GDM1 (cell line): ENCODE measurements at regions not wholly inside any gene's neighbourhood (a gene's known extent, or its start where the extent isn't known, plus 50 kb on each side); places are given as distances from the start of the nearest gene placed in this dataset.
"Not testable (repeated sequence)": the region's sequence is repeated elsewhere in the genome, so short reads cannot be mapped to it uniquely, and the experiment has no call there.

Source experiments
- DNase-seq: peaks from one replicate; lab custom pipeline; 2025; lab: John Stamatoyannopoulos, UW

DNA sequence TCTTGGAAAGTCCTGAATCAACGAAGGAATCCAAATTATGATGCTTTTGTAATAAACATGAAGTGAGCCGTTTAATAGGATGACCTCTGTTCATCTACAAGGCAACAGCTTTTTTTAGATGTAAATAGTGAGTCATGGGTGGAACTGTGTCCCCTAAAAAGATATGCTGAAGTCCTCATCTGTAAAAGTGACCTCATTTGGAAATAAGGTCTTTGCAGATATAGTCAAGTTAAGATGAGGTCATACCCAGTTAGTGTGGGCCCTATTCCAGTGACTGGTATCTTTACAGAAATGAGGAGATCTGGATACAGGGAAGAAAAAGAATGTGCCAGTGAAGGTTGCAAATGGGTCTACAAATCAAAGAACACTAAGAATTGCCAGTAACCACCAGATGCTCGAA lies 1287.3 kb upstream of the ADGRL4 start:
- no peak for DNase-seq

DNA sequence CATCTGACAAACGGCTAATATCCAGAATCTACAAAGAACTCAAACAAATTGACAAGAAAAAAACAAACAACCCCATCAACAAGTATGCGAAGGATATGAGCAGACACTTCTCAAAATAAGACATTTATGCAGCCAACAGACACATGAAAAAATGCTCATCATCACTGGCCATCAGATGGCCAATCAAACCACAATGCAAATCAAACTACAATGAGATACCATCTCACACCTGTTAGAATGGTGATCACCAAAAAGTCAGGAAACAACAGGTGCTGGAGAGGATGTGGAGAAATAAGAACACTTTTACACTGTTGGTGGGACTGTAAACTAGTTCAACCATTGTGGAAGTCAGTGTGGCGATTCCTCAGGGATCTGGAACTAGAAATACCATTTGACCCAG lies 1282.2 kb upstream of the ADGRL4 start:
- DNase-seq = not testable (repeated sequence)

DNA sequence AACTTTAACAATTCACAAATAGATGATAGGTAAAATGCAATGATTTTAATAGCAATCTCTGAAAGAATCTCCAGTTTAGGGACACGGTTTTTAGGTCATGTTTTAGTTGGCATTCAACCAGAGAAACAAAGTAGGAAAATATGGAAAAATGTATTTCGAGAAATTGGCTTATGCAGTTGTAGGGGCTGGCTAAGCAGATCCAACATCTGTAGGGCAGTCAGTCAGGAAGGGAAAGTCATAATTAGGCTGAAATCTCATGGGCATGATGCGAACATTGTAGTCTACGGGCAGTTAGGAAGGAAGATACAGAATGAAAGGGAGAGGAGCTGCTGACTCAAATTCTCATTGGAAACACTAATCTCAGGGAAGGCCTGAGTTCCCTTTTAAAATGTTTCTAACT lies 1276.0 kb upstream of the ADGRL4 start:
- no peak for DNase-seq

DNA sequence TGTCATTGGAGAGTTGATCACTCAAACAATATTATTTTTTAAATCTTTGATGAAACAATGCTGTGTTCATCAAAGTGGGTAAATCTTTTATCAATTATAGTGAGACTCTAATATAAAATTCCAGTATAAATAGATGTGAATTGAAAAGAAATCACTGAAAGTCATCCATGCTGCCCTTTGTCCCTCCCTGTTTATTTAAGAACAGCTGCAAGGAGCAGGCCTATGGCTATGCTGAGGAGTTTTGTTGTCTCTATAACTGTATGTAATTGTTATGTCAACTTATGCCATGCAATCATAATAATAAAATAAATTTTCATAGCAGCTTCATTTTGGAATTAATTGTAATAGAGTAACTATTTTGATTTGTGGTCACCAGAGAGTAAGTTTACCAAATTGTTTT lies 1272.4 kb upstream of the ADGRL4 start:
- no peak for DNase-seq

DNA sequence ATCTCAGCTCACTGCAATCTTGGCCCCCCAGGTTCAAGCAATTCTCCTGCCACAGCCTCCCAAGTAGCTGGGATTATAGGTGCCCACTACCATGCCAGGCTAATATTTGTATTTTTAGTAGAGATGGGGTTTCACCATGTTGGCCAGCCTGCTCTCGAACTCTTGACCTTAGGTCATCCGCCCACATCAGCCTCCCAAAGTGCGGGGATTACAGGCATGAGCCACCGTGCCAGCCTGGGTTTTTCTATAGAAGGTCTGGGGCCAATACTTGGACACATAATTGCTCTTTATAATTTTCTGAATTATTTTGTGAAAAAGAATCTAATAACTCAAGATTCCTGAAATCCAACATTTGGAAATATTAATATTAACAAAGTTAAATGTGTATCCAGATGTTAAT lies 1267.7 kb upstream of the ADGRL4 start:
- no peak for DNase-seq

DNA sequence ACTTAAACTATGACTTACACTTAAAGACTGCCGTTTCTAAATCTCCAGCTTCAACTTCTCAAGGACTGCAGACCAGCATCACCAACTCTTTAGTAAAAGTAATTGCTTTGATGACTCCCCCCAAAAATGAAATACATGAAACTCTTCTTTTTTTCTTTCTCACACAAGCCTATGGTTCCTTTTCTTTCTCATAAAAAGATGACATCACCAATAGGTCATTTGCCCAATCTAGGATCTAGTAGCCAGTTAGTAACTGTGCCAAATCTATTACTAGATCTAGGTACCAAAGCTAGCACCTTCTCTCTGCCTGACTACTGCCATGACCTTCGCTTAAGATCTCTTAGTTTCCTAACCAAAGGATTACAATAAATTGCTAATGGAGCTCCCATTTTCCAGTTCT lies 1266.0 kb upstream of the ADGRL4 start:
- no peak for DNase-seq

DNA sequence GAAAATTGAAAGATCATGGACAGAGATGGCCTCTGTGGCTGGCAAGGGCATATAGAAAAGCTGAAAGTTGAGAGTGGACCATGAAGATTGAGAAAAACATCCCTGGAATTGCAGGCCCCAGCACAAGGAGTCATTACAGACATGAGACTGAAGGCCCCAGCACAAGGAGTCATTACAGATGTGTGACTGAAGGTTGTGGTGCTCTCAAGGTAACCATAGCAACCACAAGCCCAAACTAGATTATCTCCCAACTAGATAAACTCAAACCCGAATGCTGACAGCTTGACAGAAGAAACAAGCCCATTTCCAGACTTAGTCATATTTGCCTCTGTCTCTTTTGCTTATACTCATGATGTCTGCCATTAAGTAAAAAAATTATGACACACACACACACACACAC lies 1252.1 kb upstream of the ADGRL4 start:
- no peak for DNase-seq

DNA sequence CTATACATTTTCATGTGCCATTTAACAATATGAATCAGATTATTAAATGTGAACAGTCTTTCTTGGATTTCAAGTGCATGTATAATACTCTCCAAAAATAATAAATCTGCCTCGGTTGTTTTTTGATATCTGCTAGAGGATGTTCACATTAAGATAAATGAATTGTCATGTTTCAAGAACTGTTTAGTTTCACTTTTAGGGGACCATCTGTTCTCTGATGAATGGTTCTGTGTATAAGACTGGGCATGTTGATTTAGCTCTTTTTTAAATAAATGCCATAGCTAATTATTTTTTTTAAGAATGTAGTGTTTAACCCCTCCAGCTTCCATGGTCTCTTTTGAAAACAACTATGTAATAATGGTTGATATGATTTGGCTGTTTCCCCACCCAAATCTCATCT lies 1245.1 kb upstream of the ADGRL4 start:
- no peak for DNase-seq

DNA sequence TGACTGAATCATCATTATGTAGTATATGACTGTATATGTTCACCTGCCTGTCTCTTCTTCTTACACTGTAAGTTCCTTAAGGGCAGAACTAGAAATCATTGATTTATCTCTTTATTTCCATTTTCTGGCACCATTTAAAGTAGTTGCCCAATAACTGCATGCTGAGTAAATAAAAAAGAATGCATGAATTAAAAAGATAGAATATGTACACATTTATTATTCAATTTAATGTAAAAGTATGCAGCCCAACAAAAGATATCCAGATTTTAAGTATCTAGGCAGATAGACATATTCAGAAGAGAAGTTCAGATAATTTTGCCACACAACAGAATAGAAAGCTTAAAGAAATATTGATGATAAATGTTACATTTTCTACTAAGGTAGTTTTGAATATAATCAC lies 1244.6 kb upstream of the ADGRL4 start:
- DNase-seq = no peak

DNA sequence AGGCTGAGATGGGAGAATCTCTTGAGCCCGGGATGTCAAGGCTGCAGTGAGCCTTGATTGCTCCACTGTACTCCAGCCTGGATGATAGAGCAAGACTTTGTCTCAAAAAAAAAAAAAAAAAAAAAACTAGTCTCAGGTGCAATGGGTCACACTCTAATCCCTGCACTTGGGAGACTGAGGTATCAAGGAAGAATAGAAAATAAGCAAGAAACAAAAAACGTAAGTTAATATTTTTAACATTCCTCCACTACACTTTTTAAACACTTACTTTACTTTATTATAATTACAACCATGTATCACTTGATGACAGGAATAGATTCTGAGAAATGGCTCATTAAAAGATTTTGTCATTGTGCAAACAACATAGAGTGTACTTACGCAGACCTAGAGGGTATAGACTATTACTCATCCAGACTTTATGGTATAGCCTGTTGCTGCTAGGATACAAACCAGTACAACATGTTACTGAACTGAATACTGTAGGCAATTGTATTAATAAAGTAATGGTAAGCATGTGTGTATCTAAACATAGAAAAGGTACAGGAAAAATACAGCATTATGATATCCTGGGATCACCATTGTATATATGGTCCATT lies 1244.1 kb upstream of the ADGRL4 start:
- DNase-seq = no peak

DNA sequence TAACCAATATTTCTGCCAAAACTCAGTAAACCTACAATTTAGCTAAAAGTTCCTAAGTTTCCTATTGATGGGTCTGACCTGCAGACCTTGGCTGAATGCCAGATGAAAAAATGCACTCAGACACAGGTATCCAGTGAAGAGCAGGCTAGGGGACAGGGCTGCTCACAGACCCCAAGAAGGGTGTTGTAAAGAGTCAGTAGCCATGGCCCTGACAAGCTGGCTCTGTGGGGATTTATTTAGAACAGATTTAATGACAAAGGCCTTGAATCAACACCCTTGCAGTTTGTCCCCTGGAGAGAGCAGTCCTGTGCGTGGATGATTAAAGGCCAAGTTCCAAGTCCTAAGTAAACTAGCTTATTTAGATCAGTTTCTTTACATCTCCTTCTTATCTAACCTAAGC lies 1243.2 kb upstream of the ADGRL4 start:
- no peak for DNase-seq

DNA sequence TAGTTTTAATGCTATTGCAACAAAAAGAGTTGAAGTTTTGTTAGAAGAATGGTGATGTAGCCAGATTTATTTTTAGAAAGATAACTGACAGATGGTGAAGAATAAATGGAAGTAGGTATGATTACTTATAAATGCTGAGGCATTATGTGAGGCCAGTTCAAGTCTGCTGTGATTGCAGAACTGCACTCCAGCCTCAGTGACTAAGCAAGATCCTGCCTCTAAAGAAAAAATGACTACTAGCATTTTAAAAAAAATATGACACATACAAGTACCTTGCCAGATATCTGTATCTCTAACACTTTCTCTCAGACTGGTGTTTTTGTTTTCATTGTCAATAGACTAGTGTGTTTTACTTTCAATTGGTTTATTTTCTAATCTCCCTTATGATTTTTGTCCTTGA lies 1242.4 kb upstream of the ADGRL4 start:
- no peak for DNase-seq

DNA sequence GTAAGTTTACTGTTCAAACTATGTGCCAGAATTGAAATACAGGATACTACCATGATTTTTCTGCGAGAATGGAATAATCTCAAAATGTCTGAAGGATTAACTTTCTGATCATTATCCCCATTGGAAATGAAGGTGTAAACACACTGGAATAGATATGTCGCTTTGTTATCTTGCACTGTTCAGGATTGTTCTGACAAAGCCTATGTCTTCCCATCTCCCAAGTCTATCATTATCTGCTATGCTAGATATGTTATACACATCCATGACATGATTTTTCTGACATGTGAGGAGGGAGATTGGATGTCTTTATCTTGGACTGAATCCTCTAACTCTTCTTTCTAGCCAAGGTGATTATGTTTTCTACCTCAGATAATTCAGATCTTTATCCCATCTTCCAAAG lies 1239.3 kb upstream of the ADGRL4 start:
- DNase-seq = no peak

DNA sequence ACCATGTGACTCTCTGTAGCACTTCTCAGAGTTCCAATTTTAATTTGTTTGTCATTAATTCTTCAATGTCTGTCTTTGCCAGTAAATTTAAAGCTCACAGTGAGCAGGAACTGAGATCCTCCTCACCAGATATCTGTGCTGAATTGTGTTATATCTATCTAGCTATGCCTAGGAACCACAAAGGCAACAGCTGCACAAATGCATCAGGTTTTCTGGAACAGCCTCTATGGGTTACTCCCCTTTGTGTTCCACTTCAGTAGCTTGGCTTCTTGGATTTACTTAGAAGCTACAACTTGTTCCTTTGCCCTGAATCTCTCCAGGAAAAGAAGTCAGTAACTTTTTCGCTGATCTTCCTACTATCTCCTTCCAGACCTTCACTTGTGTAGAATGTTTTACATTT lies 1237.8 kb upstream of the ADGRL4 start:
- DNase-seq = no peak

DNA sequence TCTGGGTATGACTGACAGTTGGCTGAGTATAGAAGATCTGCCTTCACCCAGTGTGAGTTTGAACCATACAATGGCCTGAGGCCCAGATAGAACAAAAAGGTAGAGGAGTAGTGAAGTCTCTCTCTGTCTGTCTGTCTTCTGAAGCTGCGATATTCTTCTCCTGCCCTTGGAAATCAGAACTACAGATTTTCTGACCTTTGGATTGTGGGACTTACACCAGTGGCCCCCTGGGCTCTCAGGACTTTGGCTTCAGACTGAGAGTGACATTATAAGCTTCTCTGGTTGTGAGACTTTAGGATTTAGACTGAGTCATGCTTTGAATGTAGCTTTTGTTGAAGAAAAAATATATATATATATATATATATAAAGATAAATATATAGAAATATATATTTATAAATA lies 1235.0 kb upstream of the ADGRL4 start:
- DNase-seq = no peak

DNA sequence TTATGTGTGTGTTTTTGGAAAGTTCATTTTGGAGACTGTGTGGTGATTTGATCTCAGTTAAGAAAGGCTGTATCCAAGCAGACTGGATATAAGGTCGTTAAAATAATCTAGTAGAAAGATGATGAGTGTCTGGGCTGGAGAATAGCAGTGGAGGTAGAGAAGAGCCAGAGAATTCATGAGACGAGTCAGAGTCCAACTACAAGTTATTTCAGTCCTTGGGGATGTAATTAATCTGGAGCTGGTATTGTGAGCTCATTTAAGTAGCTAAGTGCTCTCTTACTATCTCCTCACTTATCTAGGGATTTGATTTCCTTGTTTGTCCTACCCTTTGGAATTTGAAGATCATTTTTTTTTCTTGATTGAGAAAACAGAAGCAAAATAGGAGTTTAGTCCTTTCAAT lies 1219.0 kb upstream of the ADGRL4 start:
- DNase-seq = no peak

DNA sequence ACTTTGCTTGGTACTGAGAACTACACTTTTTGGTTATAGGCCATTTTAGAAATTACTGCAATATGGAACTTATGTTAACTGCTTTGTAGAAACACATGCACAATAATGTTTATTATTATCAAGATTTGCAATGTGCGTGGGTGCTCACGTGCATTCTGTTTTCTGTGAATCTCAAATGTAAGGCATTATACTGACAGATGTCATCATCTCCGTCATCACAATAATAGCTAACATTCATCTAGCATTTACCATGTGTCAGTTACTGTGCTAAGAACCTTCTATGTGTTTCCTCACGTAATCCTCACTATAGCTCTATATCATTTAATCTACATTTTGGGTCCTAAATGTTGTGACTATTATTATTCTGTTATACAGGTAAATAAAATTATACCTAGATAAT lies 1214.8 kb upstream of the ADGRL4 start:
- no peak for DNase-seq

DNA sequence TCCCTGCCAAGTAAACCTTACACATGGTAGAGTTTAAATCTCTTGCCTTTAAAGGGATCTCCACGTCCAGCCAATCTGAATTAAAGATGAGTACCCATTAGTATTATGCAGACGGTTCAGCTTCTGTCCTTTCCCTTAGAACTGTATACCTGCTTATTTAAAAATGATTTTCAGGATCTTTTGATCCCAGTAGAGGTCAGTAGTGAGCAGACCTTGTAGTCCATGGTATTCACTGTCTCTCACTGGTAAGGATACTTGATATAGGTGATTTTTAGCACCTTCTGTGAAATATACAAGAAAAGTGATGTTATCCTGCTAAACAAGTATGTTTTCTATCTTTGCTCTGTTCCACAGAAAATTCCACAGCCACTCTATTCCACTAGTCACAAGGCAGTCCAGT lies 1211.6 kb upstream of the ADGRL4 start:
- DNase-seq = no peak

DNA sequence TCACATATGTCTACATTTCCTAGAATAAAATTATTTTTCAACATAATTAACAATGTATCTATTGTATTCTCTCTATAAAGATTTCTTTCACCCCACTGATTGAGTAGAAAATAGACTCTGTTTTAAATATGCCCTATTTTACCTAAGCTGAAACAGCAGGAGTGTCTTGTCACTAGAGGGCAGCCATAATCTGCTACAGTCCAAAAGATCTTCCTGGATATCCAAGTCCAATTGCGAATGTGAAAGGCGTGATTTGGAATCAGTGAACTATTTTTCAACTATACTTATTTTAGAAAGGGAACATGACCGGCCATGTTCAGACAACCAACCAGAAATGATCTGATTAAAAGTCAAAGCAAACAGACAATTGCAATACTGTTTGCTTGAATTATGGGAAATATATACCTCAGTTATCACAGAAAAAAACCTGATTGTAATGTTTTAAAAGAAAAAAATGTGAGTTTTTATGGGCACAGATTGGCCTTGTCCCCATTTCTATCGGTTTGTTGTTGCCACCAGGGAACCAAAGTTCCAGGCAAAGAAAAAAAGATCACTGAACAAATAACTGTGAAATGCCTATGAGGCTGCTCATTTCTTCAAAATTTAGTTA lies 1211.0 kb upstream of the ADGRL4 start:
- DNase-seq = no peak

DNA sequence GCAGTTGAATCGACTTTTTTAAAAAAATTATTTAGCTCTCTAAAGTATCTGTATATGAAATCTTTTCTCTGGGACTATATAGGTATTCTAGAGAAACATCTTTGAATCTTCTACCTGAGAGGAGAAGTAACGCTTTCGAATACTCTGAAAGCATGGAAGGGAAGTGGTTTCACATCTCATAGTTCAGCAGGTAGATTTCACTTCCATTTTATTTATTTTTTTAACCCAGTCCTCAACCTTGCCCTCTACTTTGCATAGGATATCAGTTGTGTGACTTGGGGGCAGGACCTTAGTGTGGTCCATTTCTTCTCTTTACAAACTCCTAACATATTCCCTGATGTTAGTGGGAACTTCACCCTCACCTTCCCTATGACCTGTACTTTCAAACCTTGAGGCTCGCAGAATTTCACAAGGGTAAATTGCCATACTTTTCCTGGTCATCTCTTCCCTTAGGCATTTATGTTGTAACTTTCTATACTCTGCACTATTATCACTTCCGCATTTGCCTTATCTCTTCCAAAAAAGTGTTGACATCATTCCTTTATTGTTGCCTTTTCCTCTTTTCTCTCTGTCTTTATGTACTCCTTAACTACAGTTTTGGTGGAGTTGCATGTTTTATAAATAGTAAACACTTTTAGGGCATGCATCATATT lies 1208.5 kb upstream of the ADGRL4 start:
- no peak for DNase-seq

DNA sequence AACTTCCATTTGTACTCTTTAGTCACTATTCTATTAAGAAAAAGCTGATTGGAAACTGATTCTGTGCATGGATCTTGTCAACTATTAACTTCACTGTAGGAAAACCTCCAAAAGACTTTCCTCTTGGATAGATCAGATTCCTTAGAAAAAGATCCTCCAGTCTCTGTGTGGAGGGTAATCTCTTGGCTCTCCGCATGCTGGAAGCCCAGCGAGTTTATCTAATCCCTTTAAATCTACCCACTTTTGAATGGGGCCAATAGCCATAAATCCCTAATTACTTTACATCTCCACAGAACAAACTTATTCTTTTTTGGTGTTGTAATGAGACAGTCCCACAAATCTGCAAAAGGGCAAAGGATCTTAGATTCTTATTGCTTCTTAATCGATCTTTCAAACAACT lies 1206.4 kb upstream of the ADGRL4 start:
- no peak for DNase-seq

DNA sequence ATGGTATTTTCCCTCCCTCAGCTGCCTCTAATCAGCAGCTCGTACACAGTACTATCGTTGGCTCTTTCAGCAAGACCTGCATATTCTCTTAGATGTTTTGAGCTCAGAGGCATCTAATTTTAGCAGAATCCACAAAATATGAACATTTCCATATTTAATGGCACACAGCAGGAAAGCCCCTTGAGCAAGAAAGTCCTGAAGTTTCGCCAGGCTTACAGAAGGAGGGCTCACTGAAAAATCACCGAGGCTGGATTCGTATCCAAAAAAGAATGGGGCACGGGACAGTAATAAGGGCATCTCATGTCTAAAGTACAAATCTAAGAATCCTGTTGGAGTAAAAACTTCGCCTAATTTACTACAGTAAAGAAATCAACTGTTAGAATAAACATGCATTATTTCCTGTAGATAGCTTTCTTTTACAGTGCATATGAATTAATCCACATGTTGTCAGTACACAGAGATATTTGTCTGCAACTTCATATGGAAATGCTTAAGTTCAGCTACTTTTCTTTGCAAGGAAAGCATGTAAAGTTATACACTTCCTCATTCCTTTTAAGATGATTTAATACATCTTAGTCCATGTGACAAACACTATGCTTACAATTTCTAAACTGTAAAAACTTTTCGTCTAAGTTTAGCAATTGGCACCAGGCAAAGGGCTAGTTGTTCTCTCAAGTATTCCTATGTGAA lies 1205.3 kb upstream of the ADGRL4 start:
- no peak for DNase-seq

DNA sequence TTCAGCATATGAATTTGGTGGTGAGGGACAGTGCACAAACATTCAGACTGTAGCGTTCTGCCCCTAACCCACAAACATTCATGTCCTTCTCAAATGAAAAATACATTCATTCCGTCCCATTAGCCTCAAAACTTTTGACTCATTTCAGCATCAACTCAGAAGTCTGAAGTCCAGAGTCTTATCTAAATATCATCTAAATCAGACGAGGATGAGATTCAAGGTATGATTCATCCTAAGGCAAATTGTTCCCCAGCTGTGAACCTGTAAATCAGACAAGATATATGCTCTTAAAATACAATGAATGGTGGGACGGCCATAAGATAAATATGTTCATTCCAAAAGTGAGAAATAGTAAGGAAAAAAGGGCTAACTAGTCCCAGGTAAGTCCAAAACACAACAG lies 1195.6 kb upstream of the ADGRL4 start:
- no peak for DNase-seq
